ENCODE measurements at regions not wholly inside any gene's neighbourhood (a gene's known extent, or its start where the extent isn't known, plus 50 kb on each side); places are given as distances from the start of the nearest gene placed in this dataset.

GRCh38 chr2:88236666-88237065 is 66.5 kb downstream of the THNSL2 start:
- DNase-seq, result no peak
- intact Hi-C loops (cut with DNase I), result no loop called here

Measured in head of caudate nucleus (tissue), 42 donors.